ENCODE measurements at regions not wholly inside any gene's neighbourhood (a gene's known extent, or its start where the extent isn't known, plus 50 kb on each side); places are given as distances from the start of the nearest gene placed in this dataset.
A peak's percentile ranks its signal among the peaks of the same experiment; 100 is the strongest.
"Not testable (repeated sequence)": the region's sequence is repeated elsewhere in the genome, so short reads cannot be mapped to it uniquely, and the experiment has no call there.

DNA sequence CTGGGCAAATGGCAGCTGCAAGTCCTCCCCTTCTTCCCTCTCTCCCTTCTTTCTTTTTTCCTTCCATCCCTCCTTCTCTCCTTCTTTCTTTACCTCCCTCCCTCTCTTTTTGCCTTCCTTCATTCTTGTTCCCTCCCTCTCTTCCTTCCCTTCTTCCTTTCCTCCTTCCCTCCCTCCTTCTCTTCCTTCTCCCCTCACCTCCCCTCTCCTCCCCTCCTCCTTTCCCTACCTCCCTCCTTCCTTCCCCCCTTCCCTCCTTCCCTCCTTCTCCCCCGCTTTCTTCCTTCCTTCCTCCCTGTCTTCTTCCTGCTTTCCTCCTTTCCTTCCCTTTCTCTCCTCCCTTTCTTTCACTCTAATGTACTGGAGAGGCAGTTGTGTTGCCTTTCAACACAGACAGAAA lies 110.8 kb upstream of the SALL1 start:
- no peak for DNase-seq (ENCODE audit: low read depth, low spot score)

DNA sequence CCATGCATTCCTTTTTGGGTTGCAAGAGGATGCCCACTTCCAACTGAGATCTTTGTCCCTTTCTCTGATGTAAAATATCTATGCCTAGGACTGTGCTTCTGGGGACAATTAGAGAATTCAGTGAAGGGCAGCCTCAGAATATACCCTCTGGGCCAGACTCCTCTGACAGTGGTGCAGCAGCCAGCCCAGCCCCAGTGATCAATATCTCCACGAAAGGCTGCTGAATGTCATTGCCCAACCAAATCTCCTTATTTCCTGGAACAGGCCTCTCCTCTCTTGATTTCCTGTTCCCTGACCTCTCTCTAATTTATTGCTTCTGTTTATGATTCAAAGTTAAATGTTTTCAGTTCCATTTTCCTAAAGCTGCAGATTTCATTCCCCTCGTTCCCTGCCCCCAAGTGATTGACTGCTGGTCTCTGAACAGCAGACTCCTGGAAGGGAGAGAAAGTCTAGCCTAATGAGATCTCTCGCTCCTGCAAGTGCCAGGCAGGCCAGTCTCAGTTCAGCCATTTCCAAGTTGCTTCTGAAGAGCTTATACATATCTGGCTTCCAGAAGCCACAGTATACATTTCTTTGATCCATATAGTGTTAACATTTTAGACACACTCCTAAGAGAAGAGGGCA lies 104.4 kb upstream of the SALL1 start:
- DNase-seq (ENCODE audit: low read depth, low spot score) = no peak

DNA sequence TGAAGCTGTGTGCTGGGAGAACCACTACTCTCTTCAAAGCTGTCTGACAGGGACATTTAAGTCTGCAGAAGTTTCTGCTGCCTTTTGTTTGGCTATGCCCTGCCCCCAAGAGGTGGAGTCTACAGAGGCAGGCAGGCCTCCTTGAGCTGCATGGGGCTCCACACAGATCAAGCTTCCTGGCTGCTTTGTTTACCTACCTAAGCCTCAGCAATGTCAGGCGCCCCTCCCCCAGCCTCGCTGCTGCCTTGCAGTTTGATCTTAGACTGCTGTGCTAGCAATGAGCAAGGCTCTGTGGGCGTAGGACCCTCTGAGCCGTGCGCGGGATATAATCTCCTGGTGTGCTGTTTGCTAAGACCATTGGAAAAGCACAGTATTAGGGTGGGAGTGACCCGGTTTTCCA lies 103.3 kb upstream of the SALL1 start:
- DNase-seq (ENCODE audit: low read depth, low spot score) = not testable (repeated sequence)

DNA sequence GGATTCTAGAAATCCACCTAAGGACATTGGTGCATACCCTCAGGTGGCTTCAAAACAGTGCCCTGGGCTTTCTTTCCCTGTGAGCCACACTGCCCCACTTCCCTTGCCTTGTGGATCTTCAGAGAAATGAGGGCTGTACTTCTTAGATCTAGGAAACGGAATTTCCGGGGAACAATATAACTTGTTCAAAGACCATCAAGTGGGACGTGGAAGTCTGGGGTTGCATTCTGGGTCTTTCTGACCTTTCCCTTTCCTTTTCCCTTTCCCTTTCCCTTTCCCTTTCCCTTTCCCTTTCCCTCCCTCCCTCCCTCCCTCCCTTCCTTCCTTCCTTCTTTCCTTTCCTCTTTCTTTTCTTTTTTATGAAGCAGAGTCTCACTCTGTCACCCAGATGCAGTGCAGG lies 97.1 kb upstream of the SALL1 start:
- DNase-seq (ENCODE audit: low read depth, low spot score) = no peak

DNA sequence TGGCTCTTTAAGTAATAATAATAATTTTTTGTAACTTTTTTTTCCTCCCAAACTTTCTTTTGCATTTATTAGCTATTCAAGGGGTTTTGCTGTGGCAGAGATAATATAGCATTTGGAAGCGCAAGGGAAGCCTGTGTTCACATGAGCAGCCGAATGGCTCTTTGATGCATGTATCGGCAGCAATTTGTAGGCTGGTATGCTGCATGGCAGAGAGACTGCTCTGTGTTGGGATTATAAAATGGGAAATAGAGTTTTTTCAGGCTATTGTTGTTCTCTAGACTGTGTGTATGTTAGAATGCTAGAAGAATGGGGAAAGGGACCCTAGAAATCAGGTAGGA lies 94.6 kb upstream of the SALL1 start:
- no peak for DNase-seq (ENCODE audit: low read depth, low spot score)

DNA sequence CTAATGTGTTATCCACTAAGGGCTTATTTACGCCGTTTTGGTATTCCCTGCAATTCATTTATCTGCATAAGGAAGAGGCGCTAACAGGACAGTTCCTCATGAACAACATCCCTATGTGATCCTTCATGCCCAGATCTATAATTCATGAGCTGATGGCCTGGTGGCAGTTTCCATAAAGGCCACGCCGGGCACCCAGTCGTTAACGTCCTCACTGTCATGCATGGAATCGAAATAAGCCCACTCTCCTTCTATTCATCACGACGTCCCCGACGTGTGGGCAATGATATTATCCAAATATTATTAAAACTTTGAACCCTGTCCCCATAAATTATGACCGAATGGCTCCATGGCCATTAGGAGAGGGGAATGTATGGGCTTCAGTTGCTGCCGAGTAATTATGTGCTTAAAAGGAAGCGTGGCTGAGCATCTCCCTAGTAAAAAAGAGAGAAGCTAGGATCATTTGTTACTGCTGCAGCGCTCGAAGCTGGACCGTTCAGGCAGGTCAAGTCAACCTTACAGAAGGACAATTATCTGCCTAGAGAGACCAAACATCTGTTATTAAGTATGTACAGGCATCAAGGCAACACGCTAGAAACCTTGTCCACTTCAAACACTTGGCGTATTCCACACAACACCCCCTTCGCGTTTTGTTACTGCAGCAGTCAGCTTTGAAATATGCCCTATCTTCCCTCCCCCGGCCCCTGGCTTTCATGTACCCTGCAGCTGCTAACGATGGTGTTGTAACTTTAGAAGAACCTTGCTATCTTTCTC lies 94.0 kb upstream of the SALL1 start:
- no peak for DNase-seq (ENCODE audit: low read depth, low spot score)

DNA sequence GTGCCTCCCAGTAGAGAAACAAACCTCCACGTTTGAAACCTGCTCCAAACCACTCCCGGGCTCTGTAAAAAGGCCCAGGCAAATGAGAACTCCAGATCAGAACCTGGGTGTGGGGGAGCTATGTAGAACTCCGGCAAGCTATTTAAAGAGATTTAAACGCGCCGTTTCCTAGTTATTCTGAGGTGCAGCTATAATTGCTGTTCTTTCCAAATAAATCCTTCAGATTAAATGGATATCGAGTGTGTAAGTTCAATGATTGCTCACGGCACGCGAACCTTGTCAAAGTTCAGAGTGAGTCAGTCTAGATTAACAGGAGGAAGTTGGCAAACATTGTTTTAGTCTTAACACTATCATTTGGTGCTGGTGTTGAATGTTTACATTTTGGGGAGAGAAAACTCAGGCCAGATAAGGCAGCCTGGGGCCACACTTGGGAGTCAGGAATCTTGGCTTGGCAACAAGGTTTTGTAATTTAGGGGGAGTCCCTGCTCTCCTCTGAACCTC lies 92.9 kb upstream of the SALL1 start:
- DNase-seq (ENCODE audit: low read depth, low spot score) = peak; percentile 29

DNA sequence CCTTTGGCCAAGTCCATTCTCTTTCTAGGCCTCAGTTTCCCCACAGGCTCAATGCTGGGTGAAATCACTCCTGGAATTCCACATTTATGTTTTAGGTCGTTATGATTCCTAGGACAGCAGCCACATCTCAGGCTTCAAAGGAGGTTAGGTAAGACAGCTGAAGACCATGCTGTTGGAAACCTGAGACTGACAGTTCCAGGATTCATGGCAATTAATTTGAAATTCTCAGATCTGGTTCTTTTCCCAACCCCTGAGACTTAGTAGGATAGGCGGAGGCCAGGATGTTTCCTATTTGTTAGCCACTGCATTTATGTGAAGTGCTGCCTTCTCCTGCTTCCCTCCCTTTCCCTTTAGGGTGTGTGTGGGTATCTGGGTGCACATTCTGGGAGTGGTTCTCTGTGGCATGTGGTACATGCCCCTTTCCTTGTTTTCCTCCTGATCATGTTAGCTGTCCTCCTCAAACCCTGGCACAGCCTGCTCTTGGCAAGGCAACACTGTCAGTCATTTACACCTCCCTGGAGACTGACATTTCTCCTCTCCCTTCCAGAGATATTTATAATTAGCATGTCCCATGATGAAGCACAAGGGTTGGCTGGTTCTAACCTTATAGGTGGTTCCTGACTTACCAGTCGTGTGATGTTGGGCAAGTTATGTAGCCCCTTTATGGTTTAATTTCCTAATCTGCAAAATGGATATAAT lies 91.4 kb upstream of the SALL1 start:
- DNase-seq (ENCODE audit: low read depth, low spot score) = no peak

DNA sequence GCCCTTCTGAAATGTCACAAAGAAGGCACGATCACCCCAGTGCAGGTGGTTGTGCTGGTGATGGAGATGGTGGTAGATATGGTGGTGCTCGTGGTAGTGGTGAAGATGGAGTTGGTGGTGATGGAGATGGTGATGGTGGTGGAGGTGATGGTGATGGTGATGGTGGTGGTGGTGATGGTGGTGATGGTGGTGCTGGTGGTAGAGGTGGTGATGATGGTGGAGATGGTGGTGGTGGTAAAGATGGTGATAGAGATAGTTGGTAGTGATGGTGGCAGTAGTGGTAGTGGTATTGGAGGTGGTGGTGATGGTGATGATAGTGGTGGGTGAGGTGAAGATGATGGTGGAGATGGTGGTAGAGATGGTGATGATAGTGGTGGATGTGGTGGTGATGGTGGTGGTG lies 88.1 kb upstream of the SALL1 start:
- no peak for DNase-seq (ENCODE audit: low read depth, low spot score)

DNA sequence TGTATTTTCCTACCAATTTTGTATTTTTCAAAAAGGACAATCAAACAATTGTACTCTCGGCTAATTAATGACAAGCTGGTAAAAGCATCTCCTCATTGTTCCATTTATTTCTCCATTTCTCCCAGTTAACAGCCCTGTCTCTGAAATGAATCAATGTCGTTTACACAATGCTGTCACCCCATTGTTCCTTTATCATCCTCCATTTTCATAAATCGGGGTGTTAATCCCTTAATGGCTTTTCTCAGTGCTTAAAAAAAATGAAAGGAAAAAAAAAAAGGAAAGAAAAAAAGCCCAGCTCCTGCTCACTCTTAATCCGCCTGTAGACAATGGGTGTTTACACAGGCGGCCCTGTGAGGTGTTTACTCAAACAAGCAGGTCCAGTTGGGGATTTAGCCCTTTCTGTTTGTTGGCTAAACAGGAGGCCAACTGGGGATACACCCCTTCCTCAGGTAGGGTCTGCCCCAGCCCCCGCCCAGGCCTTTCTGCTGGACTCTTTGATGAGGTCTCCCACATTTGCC lies 86.8 kb upstream of the SALL1 start:
- DNase-seq (ENCODE audit: low read depth, low spot score) = no peak

DNA sequence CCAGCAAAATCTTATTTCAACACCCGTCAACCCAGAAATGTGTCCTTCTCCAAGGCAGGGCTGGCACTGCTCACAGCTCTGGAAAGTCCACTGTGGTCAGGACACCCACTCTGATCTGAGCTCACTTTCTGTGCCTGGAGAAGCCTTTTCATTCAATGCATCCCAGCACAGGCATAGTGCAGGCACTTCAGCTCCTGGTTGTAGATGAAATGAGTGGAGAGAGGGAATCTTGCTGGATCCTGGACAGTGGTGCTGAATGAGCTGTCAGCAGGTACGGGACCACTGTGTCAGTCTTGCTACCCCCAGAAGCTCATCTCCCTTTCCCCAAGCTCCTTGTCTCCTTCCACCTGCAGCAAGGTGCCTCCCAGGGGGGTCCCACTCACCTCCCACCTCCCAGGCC lies 86.1 kb upstream of the SALL1 start:
- no peak for DNase-seq (ENCODE audit: low read depth, low spot score)

DNA sequence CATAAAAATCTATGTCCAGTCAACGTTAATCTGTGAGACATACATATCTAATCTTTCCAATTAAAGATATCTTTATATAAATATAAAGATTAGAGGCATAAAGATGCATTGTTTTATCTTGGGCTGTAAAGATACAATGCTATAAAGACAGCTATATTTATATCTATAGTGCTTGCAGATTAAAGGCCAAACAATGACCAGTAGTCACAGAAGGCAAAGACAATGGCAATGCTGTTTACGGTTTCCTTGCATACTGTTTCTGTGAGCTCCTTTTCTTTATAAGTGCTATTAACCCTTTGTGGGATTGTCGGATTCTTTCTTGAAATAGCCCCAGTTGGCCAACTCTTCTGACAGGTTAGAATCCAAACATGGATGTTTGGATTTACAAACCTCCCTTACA lies 85.5 kb upstream of the SALL1 start:
- no peak for DNase-seq (ENCODE audit: low read depth, low spot score)

DNA sequence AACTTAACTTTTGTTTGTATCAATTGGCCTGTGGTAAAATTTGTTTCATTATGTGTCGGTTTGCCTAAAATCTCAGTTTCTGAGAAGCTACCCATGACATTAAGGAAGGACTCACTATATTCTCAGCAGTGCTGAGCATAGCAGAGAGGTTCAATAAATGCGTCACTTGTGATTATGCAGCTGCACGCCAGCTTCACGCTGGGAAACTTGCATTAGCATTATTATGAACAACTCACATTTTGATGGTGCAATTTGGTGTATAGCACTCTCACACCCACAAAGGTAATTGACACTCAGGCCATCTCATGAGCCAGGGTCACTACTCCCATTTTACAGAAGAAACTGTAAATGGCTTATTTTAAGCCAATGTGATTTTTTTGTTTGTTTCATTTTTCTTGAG lies 80.6 kb upstream of the SALL1 start:
- DNase-seq (ENCODE audit: low read depth, low spot score) = peak; percentile 7

DNA sequence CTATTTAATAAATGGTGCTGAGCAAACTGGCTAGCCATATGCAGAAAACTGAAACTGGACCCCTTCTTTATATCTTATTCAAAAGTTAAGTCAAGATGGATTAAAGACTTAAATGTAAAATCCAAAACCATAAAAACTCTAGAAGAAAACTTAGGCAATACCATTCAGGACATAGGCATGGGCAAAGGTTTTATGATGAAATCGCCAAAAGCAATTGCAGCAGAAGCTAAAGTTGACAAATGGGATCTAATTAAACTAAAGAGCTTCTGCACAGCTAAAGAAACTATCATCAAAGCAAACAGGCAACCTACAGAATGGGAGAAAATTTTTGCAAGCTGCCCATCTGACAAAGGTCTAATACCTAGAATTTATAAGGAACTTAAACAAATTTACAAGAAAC lies 79.0 kb upstream of the SALL1 start:
- not testable (repeated sequence) for DNase-seq (ENCODE audit: low read depth, low spot score)

DNA sequence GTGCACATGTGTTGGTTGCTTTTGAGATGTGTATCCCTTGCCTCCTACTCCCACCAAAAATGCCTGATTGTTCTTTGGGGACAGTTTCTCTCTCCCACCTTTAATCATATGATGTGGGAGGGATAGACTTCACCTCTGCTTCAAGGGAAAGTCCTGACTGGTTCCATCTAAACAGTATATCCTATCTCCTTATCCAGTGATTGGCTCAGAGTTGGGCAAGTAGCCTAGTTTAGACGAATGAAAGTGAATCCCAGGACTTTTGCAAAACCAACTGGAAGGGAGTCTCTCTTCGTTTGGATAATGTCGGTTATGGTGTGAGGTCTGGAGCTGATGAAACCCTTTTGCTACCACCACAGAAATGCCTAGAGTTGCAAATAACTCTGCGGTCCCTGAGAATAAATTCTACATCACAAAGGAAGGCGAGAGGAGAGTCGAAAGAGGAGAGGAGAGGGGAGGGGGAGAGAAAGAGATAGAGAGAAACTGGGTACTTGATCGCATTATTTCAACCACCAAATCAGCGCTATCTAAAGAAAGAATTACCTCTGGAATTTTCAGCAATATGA lies 77.1 kb upstream of the SALL1 start:
- no peak for DNase-seq (ENCODE audit: low read depth, low spot score)

DNA sequence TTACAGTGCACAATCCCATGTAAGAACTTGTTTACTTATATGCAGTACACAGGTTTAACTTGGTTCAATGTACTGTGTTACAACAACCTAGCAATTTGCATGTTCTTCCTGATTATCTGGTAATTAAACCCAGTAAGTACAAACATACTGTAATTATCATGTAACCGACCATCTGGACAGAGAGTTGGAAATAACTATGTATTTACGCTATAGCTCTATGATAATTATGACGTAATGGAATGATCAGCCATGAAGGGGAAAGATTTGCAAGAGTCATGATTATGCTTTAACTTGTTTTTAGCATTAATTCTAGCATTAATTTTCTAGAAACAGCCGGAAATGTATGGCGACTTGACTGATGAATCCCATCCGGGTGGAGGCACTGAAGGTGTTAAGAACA lies 74.8 kb upstream of the SALL1 start:
- DNase-seq (ENCODE audit: low read depth, low spot score) = no peak

DNA sequence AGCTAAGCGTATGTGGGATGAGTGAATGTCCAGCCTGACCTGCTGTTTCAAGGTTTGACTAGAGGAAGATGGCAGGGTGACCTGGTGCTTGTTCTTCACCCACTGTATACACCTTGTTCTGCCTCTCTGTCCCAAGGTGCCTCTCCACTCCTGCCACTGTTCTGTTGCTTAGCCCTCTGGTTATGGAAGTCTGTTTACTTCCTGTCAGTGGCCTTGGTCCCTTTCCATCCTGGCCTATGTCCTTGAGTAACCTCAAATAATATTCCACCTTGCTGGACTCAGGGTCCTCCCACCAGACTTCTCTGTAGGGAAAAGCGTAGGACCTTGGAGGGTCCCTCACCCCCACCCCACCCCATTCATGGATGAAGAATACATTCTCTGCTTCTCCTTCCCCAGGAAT lies 73.2 kb upstream of the SALL1 start:
- DNase-seq (ENCODE audit: low read depth, low spot score) = no peak

DNA sequence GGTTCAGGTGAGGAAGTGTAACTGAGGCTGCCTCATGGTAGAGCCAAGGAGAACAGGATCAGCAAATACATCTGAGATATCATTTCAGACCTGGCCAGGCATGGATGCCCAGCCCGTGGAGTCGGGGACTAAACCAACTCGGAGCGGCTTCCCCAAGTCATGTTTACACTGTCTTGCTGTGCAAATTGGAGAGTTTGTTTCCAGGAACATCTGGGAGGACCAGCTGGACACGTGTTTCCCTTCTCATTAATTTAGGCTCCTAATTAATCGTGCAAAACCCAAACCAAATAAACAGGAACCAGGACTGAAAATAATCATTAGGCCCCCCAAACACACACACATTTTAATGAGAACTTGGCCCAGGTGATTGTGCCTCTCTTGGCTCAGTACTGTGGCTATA lies 70.9 kb upstream of the SALL1 start:
- no peak for DNase-seq (ENCODE audit: low read depth, low spot score)

DNA sequence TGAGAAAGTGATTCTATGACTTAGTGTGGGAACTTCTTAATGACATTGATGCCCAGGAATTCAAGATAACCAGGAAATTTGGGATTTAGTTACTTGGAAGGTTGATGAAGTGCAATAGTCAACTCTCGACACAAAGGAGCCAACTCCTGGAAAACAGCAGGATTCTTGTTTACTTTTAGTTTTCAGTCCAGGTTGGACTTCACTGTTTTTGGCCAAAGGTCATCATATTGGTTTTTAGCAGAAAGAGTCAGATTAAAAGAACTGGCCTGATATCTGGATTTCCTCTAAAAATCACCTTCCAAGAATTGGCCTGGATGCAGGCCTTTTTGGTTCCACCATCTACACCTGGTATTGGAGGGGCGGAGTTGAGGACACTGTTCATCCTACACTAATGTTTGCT lies 60.1 kb upstream of the SALL1 start:
- DNase-seq (ENCODE audit: low read depth, low spot score) = no peak

DNA sequence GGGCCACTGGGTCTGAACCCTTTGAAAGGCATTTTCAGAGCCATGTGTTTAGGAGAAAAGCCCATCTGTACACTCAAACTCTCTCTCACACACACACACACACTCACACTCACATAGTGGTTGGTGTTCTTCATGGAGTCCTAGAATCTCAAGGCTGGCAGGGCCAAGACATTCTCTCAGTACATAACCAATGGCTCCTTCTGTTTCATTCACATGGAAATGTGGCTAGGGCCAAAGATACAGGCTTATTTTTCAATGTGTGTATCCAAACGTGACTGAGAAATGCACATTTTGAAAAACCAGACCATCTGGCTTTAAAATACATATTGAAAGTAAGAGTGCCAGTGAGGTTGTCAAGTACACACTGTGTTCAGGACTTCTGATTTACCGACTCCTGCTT lies 59.0 kb upstream of the SALL1 start:
- no peak for DNase-seq (ENCODE audit: low read depth, low spot score)

DNA sequence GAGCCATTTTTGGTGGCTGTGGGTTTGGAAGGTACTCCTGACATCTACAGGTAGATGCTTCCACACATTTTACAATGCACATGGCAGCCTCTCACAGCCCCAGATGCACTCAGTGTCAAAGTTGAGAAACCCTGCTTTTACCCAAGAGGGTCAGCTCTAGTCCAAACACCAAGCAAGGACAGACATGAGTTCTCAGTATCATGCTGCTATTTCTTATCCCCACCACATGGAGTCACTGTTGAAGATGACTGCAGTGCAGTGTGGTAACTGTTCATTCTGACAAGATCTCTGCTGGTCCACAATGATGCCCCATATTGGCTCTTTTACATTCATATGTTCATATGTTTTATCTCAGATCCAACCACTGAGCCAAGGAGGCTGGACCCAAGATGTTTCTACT lies 50.5 kb upstream of the SALL1 start:
- no peak for DNase-seq (ENCODE audit: low read depth, low spot score)
